Activated CD4-positive, alpha-beta T cell treated with anti-CD3 and anti-CD28 coated beads for 24 hours (primary cell): ENCODE measurements at regions not wholly inside any gene's neighbourhood (a gene's known extent, or its start where the extent isn't known, plus 50 kb on each side); places are given as distances from the start of the nearest gene placed in this dataset.

Experiments
- DNase-seq, 2 donors: peaks; one replicate each; pipeline ENCODE4 v3.0.0-alpha.2; 2020; ENCODE audit warnings: low read depth in 2 of 2

DNA sequence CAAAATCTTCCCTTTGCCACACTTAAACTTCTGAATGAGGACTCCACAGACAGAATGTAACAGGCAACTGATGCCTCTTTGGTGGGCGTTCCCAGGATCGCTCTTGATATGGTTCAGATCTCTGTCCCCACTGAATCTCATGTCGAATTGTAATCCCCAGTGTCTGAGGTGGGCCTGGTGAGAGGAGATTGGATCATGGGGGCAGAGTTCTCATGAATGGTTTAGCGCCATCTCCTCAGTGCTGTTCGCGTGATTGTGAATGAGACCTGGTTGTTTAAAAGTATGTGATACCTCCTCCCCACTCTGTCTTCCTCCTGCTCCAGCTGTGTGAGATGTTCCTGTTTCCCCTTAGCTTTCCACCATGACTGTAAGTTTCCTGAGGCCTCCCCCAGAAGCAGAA lies 111.1 kb upstream of the SLC66A3 start:
- DNase-seq = no peak

DNA sequence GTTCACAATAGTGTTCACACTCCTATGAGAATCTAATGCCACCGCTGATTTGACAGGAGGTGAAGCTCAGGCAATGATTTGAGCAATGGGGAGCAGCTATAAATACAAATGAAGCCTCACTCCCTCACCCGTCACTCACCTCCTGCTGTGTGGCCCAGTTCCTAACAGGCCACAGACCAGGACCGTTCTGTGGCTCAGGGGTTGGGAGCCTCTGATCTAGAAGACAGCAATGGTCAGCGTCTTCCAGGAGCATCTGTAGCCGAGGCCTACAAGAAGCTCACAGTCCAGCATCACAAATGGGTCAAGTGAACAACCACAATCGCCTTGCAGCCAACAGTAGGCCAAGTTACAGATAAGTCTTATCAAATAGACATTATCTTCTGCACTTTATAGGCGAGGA lies 110.0 kb upstream of the SLC66A3 start:
- no peak for DNase-seq

DNA sequence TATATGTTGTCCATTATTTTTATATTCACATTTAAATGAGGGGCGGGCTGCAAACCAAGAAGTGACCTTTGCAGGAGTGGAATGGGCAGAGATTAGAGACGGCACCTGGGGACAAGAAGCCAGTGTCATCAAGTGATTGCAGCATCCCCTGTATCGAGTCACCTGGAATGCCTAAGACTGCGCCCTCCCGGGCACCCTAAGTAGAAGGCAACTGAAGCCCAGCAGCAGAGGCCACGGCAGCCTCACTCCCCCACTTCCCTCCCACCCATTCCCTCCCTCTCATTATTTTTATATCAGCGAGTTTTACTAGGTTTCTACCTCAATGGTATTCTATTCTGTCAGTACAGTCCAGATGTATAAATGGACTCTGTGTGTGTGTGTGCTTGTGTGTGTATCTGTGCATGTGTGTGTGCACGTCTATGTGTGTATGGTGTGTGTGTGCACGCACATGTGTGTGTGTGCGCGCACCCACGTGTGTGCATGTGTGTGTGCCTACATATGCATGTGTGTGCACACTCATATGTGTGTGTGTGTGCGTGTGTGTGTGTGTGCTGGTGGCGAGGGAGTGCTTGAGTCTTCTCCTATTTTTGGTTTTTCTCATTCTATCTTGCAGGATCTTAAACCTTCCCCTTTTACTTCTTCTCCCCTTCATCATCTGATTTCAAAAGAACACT lies 106.8 kb upstream of the SLC66A3 start:
- no peak for DNase-seq

DNA sequence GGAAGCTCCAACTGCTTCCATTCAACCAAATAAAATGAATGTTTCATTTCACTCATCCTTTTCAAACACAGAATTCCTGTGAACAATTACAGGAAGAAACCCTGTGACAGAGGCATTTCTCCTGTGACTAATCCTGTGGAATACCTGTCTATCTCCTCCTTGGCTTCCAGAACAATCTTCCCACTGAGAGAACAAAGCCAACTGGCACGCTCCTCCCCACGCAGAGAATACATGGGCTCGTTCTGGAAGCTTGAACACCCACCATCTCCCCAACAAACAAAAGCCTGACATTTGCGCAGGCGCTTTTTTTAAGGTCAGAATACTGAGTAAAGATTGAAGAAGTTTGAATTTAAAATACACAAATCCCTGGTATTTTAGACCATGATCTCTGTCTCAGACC lies 104.7 kb upstream of the SLC66A3 start:
- DNase-seq = no peak

DNA sequence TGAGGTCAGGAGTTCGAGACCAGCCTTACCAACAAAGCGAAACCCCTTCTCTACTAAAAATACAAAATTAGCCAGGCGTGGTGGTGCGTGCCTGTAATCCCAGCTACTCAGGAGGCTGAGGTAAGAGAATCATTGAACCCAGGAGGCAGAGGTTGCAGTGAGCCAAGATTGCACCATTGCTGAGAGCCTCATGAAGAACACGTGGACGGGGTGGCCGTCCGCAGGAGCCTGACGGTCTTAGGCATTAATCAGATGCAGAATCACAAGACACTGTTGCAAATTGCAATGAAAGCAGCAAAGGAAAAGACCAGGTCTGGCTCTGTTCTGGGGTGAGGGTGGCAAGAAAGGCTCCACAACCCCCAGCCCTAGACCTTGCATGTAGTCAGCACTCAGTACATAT lies 104.0 kb upstream of the SLC66A3 start:
- no peak for DNase-seq

DNA sequence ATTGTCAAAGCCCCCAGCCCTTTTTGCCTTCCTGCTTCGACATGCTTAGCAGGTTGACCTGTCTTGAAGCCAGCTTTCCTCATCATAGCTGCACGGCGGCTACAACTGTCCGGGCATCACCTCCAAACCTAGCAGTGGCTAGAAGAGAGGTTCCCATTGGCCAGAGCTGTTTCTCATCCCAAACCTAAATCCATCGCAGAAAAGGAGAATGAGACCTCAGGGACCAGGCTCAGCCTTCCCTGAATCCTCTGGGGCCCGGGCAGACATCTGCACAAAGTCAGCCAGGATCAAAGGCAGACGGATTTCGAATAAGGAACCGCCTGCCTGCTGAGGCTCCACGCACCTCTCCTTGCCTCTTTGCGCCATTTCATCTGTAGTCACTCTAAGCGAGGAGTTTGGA lies 101.7 kb upstream of the SLC66A3 start:
- DNase-seq = no peak

DNA sequence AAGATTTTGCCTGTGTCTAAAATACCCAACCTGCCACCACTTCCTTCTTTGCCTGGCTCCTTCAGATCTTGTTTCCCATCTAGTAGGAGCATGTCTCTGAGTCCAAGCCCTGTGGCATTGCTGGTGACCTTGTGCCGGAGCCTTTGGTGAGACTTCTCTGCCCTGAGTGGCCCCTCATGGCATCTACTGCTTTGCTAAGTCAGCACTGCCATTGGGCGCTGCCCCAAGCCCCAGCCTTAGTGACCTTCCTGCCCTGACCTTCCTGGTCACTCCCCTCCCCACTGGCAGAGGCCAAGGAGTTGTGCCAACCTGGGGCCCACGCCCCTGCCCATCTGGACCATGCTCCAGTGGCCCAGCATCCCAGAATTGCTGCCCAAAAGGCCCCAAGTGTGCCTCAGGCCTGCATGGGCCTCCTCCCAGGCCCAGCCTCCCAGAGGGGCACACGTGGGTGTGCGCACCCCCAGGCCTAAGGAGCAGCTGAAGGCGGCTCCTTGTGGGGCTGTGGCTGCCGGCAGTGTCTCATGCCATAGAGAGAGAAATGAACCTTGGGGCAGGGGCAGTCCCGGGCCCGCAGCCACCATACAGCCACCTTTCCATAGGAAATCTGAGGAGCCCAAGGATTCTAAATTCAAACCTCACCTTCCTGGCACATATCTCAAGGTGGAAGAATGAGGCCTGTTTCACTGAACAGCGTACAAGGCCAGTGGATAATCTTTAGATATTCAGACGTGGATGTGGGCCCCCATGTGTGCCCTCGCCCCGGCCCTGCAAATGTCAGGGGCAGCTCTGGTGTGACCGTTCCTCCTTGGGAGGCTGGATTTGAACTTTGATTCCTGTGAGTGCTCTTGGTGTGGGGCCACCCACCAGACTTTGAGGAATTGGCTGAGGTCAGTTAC lies 100.2 kb upstream of the SLC66A3 start:
- no peak for DNase-seq

DNA sequence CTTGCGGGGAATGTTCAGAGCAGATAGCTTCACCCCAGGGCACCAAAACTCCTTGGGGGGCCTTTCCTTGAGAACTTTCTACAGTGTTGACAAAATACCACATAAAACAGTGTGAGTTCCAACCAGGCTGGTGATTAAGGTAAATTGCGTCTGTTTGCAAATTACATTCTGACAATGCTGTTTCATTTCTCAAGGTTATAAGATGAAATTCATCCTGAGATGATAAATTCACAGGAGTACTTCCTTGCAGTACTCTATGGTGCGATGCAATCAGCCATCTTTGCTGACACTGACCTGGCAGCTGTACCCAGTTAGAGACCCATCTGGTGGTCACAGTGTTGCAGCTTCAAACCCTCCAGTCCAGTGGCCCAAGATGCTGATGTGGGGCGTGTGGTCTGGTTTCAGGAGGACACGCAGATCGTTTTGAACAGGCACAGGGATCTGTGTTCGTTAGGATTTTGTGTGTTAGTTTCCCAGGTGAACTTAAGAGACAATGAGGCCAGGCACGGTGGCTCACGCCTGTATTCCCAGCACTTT lies 99.5 kb upstream of the SLC66A3 start:
- no peak for DNase-seq

DNA sequence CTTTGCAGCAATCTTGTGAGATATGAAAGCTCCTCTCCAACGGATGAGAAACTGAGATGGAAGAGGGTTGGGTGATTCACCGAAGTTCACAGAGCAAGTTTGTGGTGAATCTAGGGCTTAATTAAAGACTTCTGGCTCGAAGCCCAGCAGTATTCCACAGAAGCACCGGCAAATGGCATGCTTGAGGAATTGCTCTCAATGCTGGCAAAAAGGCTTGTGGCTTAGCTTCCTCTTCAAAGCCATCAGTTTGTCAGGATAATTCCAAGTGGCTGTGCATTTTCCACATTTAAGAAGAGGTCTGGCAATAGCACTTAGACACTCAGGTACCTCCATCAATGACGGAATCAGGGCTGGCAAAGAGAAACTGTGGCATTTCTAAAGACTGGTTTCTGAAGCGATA lies 98.7 kb upstream of the SLC66A3 start:
- no peak for DNase-seq

DNA sequence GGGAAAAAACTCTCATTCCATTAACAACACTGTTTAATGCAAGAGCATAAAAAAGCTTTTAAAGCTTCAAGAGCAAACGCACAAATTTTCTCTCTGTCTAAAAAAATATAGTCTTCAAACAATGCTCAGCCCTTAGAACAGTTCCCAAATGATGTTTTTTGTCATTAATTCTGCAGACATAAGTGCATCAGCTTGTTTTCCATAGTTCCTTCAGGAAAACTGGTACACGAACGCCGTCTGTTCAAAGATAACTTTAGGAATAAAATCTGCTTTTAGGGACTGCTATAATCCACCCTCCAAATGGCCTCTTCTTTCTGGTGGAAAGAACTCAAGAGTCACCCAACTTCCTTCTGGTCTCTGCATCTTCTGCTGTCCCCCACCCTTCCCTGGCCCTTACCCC lies 98.2 kb upstream of the SLC66A3 start:
- DNase-seq = no peak

DNA sequence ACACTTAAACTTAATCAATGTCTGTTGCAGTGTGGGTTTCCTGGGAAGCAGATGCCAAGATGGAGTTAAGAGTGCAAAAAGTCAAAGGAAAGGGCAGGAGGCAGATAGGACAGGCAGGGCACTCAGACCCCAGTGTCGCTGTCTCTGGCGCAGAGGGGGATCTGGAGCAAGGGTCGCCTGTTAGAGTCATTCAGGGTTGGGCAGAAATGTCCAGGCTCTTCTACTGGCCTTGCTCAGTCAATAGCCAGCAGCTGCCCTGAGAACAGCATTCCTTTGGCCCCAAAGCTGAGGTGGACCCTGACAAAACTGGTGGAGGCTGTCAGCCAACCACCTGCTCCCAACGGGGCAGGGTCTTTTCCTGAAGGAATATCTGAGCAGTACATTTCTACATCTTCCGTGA lies 97.1 kb upstream of the SLC66A3 start:
- no peak for DNase-seq

DNA sequence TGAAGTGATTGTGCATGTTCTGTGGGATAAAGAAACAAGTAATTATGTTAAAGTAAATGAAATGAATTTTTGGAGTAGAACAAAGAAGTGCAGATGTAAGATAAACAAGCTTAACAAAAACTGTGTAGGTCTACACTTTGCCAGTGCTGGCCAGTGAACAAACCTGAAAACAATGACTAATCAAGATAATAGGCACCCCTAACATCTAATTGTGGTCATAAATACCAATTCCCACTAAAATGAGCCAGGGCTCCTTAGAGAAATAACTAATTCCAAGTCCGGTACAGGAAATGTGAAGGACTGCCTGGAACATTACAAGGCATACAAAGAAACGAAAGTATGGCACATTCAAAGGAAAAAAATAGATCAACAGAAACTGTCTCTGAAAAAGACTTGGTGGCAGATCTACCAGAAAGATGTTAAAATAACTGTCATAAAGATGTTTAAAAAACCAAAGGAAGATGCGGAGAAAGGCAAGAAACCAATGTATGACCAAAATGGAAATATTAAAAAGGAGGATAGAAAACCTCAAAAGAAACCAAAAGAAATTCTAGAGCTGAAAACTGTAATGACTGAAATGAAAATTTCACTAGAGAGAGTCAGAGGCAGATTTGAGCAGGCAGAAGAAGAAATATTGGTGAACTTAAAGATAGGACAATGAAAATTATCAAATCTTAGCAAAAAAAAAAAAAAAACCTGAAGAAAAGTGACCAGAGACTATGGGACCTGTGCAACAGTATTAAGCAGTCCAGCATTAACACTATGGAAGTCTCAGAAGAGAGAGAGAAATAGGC lies 94.7 kb upstream of the SLC66A3 start:
- no peak for DNase-seq

DNA sequence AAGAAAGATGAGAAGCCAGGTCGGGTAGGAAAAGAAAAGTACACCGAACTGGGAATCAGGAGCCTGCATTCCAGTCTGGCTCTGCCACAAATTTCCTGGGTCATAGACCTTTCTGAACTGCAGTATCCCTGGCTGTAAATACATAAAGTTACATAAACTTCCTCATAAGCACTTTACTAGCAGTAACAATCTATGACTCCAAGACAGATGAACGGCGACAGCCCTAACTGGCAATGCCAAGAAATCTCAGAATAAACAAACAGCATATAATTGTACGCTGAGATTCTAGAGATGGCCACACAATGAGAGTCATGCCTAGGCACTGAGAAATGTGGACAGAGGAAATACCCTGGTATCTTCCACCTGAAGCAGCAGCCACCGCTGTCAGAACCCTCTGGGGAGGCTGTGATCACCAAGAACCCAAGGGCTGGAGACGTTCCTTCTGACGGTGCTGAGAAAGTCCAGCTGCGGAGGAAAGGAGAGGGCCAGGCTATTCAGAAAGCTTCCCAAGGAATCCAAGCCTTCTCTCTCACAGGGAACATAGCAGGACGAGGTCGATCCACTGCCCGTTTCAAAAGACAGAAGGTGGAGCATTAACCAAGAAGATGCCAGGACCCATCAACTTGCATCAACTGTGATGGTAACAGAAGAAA lies 89.3 kb upstream of the SLC66A3 start:
- no peak for DNase-seq

DNA sequence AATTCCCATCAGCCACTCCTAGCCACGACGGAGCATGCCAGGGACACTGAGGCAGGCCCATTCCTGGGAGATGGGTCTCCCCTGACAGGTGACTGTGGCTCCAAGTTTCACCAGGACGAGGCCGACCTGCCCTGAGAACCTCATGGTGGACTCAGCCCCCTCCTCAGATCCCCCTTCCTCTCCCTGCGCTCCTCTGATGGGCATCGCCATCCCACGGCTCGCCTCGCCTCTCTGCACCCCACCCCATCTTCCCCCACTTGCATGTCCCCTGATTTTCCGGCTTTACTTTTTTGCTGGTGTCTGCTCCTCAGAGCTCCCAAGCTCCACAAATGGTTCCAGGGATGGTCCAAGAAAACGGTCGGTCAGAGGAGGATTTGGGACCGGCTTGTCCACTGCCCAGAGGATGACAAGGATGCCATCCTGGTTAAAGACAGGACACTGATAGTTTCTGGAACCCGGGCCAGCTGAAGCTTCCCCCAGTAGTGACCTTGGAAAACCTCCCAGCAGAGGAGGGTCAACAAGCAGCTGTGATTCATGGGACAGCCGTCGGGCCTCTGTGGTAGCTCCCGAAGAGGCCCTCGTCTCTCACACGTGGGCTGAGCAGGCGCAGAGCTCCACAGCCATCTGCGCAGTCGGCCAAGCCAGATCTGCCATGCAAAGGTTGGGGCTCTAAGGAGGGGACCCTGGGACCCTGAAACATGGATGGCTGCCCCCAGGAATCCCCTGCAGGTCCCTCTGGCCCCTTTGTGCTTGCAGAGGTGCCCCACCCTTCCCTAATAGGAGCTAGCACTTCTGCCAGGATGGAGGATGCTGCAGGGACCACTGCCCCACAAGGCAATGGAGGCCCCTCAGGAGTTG lies 87.8 kb upstream of the SLC66A3 start:
- no peak for DNase-seq

DNA sequence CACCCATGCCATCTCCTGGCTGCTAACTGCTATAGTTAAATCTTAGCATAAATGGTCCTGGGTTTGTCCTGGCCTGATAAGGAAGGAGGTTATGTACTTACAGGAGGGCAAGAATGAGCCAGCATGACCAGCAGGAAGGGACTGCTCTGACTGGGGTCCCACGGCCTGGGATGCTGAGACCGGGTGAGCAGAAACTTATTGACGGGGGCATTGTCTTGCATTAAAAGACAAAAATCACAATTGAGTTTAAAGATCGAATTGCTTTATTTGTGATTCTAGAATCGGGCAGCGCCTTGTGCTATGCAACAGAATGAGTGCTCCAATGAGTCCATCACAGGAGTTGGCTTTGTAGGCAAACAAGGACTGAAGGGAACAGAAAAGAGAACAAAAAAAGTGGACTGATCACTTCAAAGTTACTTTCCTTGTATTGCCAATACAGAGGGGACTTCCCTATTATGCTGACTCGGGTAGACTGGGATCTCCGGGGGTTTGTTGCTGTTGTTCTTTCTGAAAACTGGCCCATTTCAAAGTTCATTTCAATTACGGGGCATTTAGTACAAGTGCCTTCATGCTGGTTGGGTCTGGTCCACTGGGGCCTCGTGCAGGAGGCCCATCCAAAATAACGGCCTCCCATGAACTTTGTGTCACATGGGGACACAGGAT lies 87.1 kb upstream of the SLC66A3 start:
- no peak for DNase-seq

DNA sequence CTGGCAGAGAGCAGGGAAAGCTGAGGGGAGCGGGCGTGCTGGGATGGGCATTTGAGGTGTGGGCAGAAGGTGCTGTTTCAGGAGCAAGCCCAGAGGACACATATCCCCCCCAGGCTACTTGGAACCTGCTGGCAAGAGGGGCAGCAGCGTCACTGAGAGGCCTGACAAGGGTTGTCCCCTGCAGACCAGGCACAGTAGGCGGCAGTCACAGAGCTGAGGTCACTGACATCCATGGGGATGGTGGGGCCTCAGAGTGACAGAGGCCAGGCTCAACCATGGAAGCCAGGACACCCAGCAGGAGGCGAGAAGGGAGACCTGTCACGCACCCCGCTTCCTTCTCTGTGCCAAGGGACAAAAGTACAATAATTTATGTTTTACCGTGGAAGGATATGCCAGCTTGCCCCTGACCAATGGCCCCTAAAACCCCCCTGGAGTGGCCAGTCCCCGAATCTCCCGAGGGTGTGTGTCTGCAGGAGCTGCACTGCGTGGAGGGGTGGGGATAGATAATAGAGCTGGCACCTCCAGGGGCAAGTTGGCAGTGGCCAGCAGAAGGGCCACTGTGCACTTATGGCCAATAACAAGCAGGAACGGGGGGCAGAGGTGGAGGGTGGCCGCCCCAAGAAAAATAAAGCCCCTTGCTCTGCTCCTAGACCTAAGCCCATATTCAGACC lies 86.3 kb upstream of the SLC66A3 start:
- no peak for DNase-seq

DNA sequence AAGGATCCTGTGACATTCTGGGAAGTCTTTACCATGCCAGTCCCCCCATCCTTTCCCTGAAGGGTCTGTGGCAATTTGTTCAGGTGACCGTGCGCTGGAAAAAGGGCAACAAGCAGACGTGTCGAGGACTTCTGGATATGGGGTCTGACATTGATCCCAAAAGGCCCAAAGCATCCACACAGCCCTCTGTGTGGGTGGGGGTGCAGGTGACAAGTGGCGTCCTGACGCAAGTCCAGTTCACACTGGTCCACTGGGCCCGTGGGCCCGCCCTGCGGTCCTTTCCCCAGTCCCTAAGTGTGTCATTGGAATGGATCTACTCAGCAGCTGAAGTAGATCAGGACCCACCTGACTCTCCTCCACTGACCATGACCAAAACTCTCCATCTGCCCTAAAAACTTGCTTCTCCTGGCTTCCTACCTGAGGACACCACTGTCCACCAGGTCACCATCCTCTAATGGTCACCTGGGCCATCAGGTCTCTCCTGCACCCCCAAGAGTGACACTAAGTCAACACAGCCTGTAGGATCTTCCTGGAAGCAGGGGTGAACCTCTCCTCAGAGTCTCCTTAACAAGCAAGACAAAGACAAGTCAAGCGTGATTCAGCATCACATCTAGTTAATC lies 85.6 kb upstream of the SLC66A3 start:
- no peak for DNase-seq

DNA sequence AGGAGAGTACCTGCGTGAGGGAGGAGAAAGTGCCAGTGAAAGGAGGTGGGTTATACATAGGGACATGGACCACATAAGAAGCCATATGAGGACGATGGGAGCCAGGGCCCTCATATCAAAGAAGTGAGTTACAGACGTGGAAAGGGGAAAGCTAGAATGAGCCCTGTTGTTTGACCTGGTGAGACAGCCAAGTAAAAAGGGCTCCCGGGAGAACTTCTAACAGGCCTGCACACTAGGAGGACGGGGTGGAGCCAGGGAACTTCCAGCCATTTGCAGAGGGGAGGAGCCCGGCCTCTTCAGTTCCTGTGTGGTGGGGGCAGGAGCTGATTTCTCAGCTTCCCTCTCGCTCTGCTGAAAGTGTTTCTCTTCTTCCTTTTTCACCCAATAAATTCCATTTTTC lies 84.1 kb upstream of the SLC66A3 start:
- no peak for DNase-seq

DNA sequence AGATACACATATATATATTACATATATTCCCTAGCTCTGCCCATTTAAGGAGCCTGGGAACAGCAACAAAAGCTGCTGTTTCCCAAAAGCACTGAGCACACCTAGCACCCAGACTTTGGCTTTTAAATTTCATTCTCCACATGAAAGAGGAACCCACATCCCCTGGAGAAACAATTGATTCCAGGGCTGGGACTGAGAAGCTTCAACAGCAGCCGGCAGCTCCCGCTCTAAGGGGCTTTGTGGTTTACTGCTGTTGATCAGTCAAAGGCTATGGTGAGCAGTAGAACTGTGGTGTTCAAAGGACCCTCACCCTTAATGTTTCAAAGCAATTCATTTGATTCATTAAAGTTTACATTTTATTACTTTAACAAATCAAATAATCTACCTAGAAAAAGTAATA lies 83.3 kb upstream of the SLC66A3 start:
- no peak for DNase-seq
